Activated naive CD4-positive, alpha-beta T cell treated with anti-CD3 and anti-CD28 coated beads for 36 hours (primary cell): ENCODE measurements at regions not wholly inside any gene's neighbourhood (a gene's known extent, or its start where the extent isn't known, plus 50 kb on each side); places are given as distances from the start of the nearest gene placed in this dataset.
"Not testable (repeated sequence)": the region's sequence is repeated elsewhere in the genome, so short reads cannot be mapped to it uniquely, and the experiment has no call there.

Experiments used
- CTCF ChIA-PET: fragments of 350-600 bp; sonication (Branson Sonifier 250); formaldehyde crosslinking; loops from one replicate; lab custom pipeline; 2021; ENCODE audit warnings: antibody characterized with exemption; lab: Charles Lee
- DNase-seq: peaks from one replicate; pipeline ENCODE4 v3.0.0-alpha.2; 2020
- H3K27ac Mint-ChIP-seq: one replicate; pipeline ENCODE4 v1.8.0; 2021; ENCODE audit warnings: mild to moderate bottlenecking, mixed read lengths
- H3K27me3 Mint-ChIP-seq: one replicate; pipeline ENCODE4 v1.8.0; 2021; ENCODE audit warnings: low read depth, mixed read lengths
- H3K36me3 Mint-ChIP-seq: one replicate; pipeline ENCODE4 v1.8.0; 2021; ENCODE audit warnings: low read depth, mixed read lengths
- H3K4me1 Mint-ChIP-seq: one replicate; pipeline ENCODE4 v1.8.0; 2021; ENCODE audit warnings: low read depth, mixed read lengths
- H3K4me3 Mint-ChIP-seq: one replicate; pipeline ENCODE4 v1.8.0; 2021; ENCODE audit warnings: mild to moderate bottlenecking, moderate library complexity, mixed read lengths
- H3K9me3 Mint-ChIP-seq: one replicate; pipeline ENCODE4 v1.8.0; 2021; ENCODE audit warnings: mixed read lengths
- intact Hi-C: fragments of 100-400 bp; cut with micrococcal nuclease; formaldehyde crosslinking; loops from one replicate; pipeline ENCODE4 v1.15.1; 2023

DNA sequence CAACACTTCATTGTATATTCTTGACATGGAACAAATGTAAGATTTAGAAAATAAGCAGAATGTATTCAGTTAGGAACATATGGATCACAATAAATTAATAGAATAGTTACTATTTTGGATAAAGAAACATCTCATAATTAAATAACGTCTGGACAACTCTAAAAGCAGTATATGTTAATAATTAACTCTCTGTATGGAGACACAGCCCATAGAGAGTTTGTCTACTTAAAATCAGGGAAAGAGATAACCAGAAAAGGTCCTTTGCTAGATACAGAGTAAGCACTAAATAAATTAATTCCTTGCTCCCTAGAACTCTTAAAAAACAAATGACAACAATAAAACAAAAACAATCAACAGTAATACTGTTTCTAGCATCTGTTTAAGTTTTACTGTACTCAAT, 184.4 kb upstream of the THSD7A start:
- CTCF ChIA-PET, result interaction anchor here (0.9 kb wide), 1 partner anchor 11 kb away, joined by 4 read pairs; no protein-coding TSS in a partner anchor
- no peak for DNase-seq
- Mint-ChIP-seq H3K36me3 (no peaks in the 10 kb centered on the region), H3K4me1 (no peaks in the 10 kb centered on the region), H3K4me3 (no peak overlapping the region), H3K9me3 (no peaks in the 10 kb centered on the region), H3K27ac (no peak overlapping the region), H3K27me3 (peaks cover 4% of the 10 kb centered on the region)
- intact Hi-C loops, result no loop called here

DNA sequence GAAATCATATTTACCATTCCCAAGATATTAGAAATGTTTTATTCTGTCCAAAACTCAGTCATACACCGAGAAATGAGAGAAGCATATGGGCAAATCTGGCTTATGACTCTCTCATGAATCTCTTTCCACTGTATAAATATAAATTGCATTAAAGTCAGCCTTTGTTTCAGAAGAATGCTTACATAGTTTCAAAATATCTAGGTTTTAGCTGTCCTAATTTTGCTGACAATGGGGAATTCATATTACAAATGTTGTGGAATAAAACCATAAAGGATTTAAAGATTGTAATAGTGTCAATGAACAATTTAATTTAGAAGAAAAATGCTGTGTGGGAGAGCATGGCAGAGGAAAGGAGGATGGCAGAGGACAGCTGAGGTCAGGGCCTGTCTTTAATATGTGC, 185.0 kb upstream of the THSD7A start:
- Mint-ChIP-seq H3K36me3 (no peaks in the 10 kb centered on the region), H3K4me1 (no peaks in the 10 kb centered on the region), H3K27ac (no peak overlapping the region), H3K4me3 (no peak overlapping the region), H3K27me3 (peaks cover 4% of the 10 kb centered on the region), H3K9me3 (no peaks in the 10 kb centered on the region)
- no peak for DNase-seq
- CTCF ChIA-PET, result interaction anchor here (0.9 kb wide), 1 partner anchor 12 kb away, joined by 4 read pairs; no protein-coding TSS in a partner anchor
- intact Hi-C loops, result no loop called here

GRCh38 chr7:12022011-12022410, 189.1 kb upstream of the TMEM106B start:
- H3K4me1 Mint-ChIP-seq, intact Hi-C loops, CTCF ChIA-PET, DNase-seq, H3K27ac Mint-ChIP-seq, H3K36me3 Mint-ChIP-seq, H3K4me3 Mint-ChIP-seq, H3K9me3 Mint-ChIP-seq: not testable (repeated sequence)
- peaks cover 10% of the 10 kb centered on the region for H3K27me3 Mint-ChIP-seq

GRCh38 chr7:12025246-12025645, 185.8 kb upstream of the TMEM106B start:
- Mint-ChIP-seq H3K4me3 (no peak overlapping the region), H3K27me3 (peaks cover 13% of the 10 kb centered on the region), H3K27ac (no peak overlapping the region), H3K4me1 (no peaks in the 10 kb centered on the region), H3K36me3 (no peaks in the 10 kb centered on the region), H3K9me3 (no peaks in the 10 kb centered on the region)
- CTCF ChIA-PET, result no interaction called here
- intact Hi-C loops, result no loop called here
- DNase-seq, result no peak

DNA sequence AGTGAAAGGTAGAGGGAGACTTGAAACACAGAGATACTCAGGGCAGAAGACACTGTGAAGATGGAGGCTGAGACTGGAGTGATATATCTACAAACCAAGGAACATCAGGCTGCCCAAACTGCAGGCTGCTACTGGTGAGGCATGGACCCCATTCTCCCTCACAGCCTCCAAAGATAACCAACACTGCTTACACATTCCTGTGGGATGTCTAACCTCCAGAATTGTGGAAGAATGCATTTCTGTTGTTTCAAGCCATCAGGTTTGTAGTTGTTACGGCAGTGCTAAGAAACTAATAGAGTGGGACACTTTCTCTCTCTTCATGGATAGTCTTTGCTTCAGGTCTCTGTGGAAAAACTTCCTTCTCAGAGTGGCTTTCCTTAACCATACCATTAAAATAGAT, 182.6 kb upstream of the TMEM106B start:
- CTCF ChIA-PET, result no interaction called here
- no peak for DNase-seq
- Mint-ChIP-seq H3K27me3 (peaks cover 5% of the 10 kb centered on the region), H3K4me1 (no peaks in the 10 kb centered on the region), H3K9me3 (no peaks in the 10 kb centered on the region), H3K4me3 (no peak overlapping the region), H3K36me3 (no peaks in the 10 kb centered on the region), H3K27ac (no peak overlapping the region)
- intact Hi-C loops, result no loop called here

DNA sequence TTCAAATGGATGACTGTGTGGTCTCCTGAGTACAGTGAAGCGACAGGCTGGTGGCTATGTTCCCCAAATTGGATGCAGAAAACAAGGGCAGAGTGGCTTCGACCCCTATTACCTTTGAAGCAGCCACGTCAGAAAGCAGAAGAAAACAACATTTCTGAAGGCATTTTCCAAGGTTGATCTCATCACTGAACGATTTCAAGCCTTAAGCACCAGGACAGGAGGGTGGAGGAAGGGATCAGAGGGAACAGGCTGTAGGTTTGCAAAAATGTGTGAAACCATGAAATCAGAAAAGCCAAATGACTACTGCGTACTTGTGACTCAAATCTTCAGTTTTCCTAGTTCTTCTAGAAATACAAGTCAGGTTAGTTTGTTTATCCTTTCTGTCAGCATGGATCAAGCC, 181.0 kb upstream of the TMEM106B start:
- CTCF ChIA-PET, result no interaction called here
- no peak for DNase-seq
- H3K4me1 Mint-ChIP-seq, result no peaks in the 10 kb centered on the region
- no peaks in the 10 kb centered on the region for H3K36me3 Mint-ChIP-seq
- H3K9me3 Mint-ChIP-seq, result no peaks in the 10 kb centered on the region
- H3K27me3 Mint-ChIP-seq, result peaks cover 4% of the 10 kb centered on the region
- no peak overlapping the region for H3K27ac Mint-ChIP-seq
- no peak overlapping the region for H3K4me3 Mint-ChIP-seq
- intact Hi-C loops, result no loop called here

DNA sequence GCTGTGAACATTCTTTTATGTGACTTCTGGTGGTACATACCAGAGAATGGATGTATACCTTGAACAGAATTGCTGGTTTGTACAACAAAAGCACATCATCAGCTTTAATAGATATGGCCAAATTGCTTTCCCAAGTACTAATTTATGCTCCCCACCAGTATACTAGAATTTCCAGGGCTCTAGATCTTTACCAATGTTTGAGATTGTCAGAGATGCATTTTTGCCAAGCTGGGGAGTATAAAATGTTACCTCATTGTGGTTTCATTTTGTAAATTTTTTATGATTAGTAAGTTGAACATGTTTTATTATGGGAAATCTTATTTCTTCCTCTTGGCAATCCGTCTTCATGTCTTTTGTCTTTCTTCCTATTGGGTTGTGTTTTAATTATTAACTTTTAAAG, 179.9 kb upstream of the TMEM106B start:
- no peak overlapping the region for H3K4me3 Mint-ChIP-seq
- CTCF ChIA-PET, result no interaction called here
- intact Hi-C loops, result no loop called here
- no peak for DNase-seq
- H3K27ac Mint-ChIP-seq, result no peak overlapping the region
- H3K9me3 Mint-ChIP-seq, result no peaks in the 10 kb centered on the region
- no peaks in the 10 kb centered on the region for H3K4me1 Mint-ChIP-seq
- H3K36me3 Mint-ChIP-seq, result no peaks in the 10 kb centered on the region
- peaks cover 4% of the 10 kb centered on the region for H3K27me3 Mint-ChIP-seq

GRCh38 chr7:12031638-12032037, 179.5 kb upstream of the TMEM106B start:
- Mint-ChIP-seq H3K9me3 (no peaks in the 10 kb centered on the region), H3K4me3 (no peak overlapping the region), H3K27ac (no peak overlapping the region), H3K36me3 (no peaks in the 10 kb centered on the region), H3K4me1 (no peaks in the 10 kb centered on the region), H3K27me3 (peaks cover 4% of the 10 kb centered on the region)
- intact Hi-C loops, result no loop called here
- no peak for DNase-seq
- CTCF ChIA-PET, result no interaction called here

GRCh38 chr7:12032146-12032545, 178.9 kb upstream of the TMEM106B start:
- Mint-ChIP-seq H3K36me3 (no peaks in the 10 kb centered on the region), H3K27ac (no peak overlapping the region)

DNA sequence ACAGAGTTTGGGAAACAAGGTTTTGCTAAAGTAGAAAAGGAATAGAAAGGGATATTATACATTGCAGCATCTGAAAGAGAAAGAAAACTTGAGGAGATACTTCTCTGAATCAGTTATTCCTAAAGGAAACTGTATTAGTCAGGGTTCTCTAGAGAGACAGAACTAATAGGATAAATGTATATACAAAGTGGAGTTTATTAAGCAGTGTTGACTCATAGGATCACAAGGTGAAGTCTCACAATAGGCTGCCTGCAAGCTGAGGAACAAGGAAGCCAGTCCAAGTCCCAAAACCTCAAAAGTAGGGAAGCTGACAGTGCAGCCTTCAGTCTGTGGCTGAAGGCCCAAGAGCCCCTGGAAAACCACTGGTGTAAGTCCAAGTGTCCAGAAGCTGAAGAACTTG, 167.6 kb upstream of the TMEM106B start:
- H3K27me3 Mint-ChIP-seq, H3K9me3 Mint-ChIP-seq, H3K4me1 Mint-ChIP-seq, CTCF ChIA-PET, H3K4me3 Mint-ChIP-seq, DNase-seq, intact Hi-C loops, H3K27ac Mint-ChIP-seq, H3K36me3 Mint-ChIP-seq: not testable (repeated sequence)

More at GRCh38 chr7:12032146-12032545, 178.9 kb upstream of the TMEM106B start:
- CTCF ChIA-PET, result interaction anchor here (0.7 kb wide), 1 partner anchor 130 kb away, joined by 3 read pairs; no protein-coding TSS in a partner anchor
- DNase-seq, result no peak
- Mint-ChIP-seq H3K4me3 (no peak overlapping the region), H3K4me1 (no peaks in the 10 kb centered on the region), H3K9me3 (no peaks in the 10 kb centered on the region), H3K27me3 (peaks cover 8% of the 10 kb centered on the region)
- intact Hi-C loops, result no loop called here

DNA sequence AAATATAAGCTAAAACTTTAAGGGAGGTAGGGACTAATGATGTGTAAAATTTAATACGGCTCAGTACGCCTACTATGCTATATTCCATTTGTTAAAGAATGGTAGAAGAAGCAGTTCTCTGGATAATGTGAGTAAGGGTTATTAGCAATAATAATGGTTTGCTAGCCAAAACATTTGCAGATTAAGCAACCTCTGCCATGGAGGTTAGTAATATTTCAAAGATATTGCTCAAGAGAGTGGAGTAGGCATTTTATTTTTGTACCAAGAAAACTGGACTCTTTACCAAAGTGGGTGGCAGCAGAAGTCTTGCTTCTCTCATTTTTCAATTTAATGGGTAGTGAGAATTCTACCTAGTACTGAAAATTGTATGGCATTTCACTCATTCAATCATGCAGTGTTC, 158.9 kb upstream of the TMEM106B start:
- no peak for DNase-seq
- H3K4me3 Mint-ChIP-seq, result no peak overlapping the region
- H3K27me3 Mint-ChIP-seq, result peaks cover 4% of the 10 kb centered on the region
- CTCF ChIA-PET, result no interaction called here
- intact Hi-C loops, result no loop called here
- H3K27ac Mint-ChIP-seq, result no peak overlapping the region
- peaks cover 2% of the 10 kb centered on the region for H3K36me3 Mint-ChIP-seq
- H3K4me1 Mint-ChIP-seq, result no peaks in the 10 kb centered on the region
- peaks cover 5% of the 10 kb centered on the region for H3K9me3 Mint-ChIP-seq

DNA sequence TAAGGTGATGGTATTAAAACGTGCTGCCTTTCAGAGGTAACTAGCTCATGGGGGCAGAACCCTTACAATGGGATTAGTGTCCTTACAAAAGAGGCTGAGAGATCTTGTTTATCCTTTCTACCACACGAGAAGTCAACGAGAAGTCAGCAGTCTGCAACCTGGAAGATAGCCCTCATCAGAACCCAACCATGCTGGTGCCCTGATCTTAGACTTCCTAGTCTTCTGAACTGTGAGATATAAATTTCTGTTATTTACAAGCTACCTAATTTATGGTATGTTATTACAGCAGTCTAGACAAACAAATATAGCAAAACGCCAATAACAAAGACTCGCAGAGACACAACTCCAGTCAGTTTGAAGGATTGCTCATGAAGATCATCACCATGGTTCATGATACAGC, 157.5 kb upstream of the TMEM106B start:
- Mint-ChIP-seq H3K4me1 (no peaks in the 10 kb centered on the region), H3K4me3 (no peak overlapping the region), H3K9me3 (peaks cover 8% of the 10 kb centered on the region), H3K36me3 (peaks cover 4% of the 10 kb centered on the region), H3K27ac (no peak overlapping the region), H3K27me3 (peaks cover under 1% of the 10 kb centered on the region)
- intact Hi-C loops, result no loop called here
- no peak for DNase-seq
- CTCF ChIA-PET, result interaction anchor here (1.2 kb wide), 1 partner anchor 9 kb away, joined by 3 read pairs; no protein-coding TSS in a partner anchor

GRCh38 chr7:12054830-12055229, 156.3 kb upstream of the TMEM106B start:
- CTCF ChIA-PET, result no interaction called here
- H3K9me3 Mint-ChIP-seq, result peaks cover 8% of the 10 kb centered on the region
- intact Hi-C loops, result no loop called here
- peaks cover 4% of the 10 kb centered on the region for H3K36me3 Mint-ChIP-seq
- H3K4me3 Mint-ChIP-seq, result no peak overlapping the region
- H3K27me3 Mint-ChIP-seq, result no peaks in the 10 kb centered on the region
- H3K4me1 Mint-ChIP-seq, result no peaks in the 10 kb centered on the region
- no peak overlapping the region for H3K27ac Mint-ChIP-seq
- no peak for DNase-seq
